GM19468 (cell line): ENCODE measurements at regions not wholly inside any gene's neighbourhood (a gene's known extent, or its start where the extent isn't known, plus 50 kb on each side); places are given as distances from the start of the nearest gene placed in this dataset.

Experiments used
- ATAC-seq: cut with Tn5 transposase; IDR thresholded peaks from one replicate; pipeline ENCODE4 v1.9.1; 2021; ENCODE audit warnings: mild to moderate bottlenecking, moderate library complexity, moderate number of reproducible peaks; ENCODE audit not compliant: unreplicated experiment; ENCODE audit errors: extremely low read depth

GRCh38 chr5:73994963-73995362 lies 369.0 kb downstream of the ARHGEF28 start:
- ATAC-seq, result no peak
